Activated T-cell treated with anti-CD3 and anti-CD28 coated beads, Interleukin-2, amount 50 U/mL, for 72 hours (primary cell): ENCODE measurements at regions not wholly inside any gene's neighbourhood (a gene's known extent, or its start where the extent isn't known, plus 50 kb on each side); places are given as distances from the start of the nearest gene placed in this dataset.

Experiments used
- ATAC-seq, 2 donors: fragments of 150-1000 bp; cut with Tn5 transposase; replicated peaks in 1 of 2; 2 replicates each; pipeline ENCODE4 v1.10.0; 2021; ENCODE audit warnings: moderate library complexity in 2 of 2, mild to moderate bottlenecking in 1 of 2
- DNase-seq, 2 donors: peaks; one replicate each; pipeline ENCODE4 v3.0.0; 2021 to 2022; ENCODE audit warnings: mixed read lengths in 1 of 2
- H3K27ac Mint-ChIP-seq: one replicate; pipeline ENCODE4 v1.8.0; 2022; ENCODE audit warnings: mild to moderate bottlenecking, moderate library complexity, mixed read lengths
- H3K27me3 Mint-ChIP-seq: one replicate; pipeline ENCODE4 v1.8.0; 2022; ENCODE audit warnings: low read depth, mixed read lengths
- H3K36me3 Mint-ChIP-seq, 2 donors: one replicate each; pipeline ENCODE4 v1.8.0; 2022; ENCODE audit warnings: mixed read lengths in 2 of 2, mild to moderate bottlenecking in 1 of 2; ENCODE audit not compliant: insufficient read depth in 2 of 2
- H3K4me1 Mint-ChIP-seq: one replicate; pipeline ENCODE4 v1.8.0; 2022; ENCODE audit warnings: low read depth, mixed read lengths
- H3K4me3 Mint-ChIP-seq, 2 donors: one replicate each; pipeline ENCODE4 v1.8.0; 2022; ENCODE audit warnings: mild to moderate bottlenecking in 2 of 2, mixed read lengths in 2 of 2, moderate library complexity in 2 of 2
- H3K9me3 Mint-ChIP-seq, 2 donors: one replicate each; pipeline ENCODE4 v1.8.0; 2022; ENCODE audit warnings: mixed read lengths in 2 of 2

DNA sequence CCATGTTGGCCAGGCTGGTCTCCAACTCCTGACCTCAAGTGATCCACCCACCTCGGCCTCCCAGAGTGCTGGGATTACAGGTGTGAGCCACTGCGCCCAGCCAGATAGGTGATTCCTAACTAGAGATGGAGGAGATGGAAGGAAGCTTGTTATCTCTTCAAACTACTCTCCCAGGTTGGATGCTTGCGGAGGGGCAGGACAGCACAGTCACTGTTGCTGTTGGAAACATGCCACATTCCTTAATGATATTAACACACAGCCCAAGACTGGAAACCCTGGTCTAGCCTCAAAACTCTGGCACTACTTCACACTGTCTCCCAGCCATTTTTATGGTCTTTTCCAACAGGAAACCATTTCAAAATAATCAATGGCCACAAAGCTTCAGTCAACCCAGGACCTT is 468.8 kb upstream of the NRP1 start:
- Mint-ChIP-seq H3K27me3 (no peaks in the 10 kb centered on the region), H3K9me3 (peaks cover 2% of the 10 kb centered on the region in 2 donors), H3K36me3 (no peaks in the 10 kb centered on the region), H3K27ac (no peak overlapping the region), H3K4me3 (no peak overlapping the region), H3K4me1 (no peaks in the 10 kb centered on the region)
- DNase-seq (no peak), ATAC-seq (no peak)

DNA sequence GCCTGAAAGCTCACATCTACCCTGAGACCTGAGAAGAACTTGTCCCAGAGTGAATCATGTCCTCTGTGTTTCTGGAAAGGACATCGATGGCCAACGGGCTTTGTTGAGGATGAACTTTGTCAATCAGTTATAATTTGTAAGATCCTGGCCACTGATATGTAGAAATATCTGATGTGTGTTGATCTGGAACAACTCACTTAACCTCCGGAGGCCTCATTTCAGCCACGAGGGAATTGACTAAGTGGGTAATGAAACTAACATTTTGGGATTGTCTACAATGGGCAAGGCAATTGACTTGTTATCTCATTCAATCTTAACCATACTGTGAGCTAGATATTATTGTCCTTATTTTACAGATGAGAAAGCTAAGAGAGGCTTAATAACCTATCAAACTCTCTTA is 468.1 kb upstream of the NRP1 start:
- Mint-ChIP-seq H3K9me3 (peaks cover 2% of the 10 kb centered on the region in 2 donors), H3K4me3 (no peak overlapping the region), H3K27me3 (no peaks in the 10 kb centered on the region)

DNA sequence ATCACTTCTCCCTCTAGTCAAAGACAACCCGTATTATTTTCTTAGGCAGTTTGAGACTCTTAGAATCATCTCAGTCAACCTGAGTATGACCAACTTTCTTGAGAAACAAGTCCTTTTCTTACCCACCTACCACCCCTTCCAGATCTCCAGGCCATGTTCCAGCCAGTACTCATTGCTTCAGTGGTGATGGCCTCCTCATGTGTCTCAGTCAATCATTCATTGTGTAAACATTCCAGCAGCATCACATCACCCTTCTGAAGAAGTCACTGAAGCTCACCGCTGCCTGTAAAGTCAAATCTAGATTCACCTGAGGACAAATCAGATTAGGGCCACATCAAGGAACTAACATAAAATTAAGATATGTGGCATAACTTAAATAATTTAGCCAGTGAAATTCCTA is 467.2 kb upstream of the NRP1 start:
- H3K4me3 Mint-ChIP-seq: no peak overlapping the region
- H3K27ac Mint-ChIP-seq: no peak overlapping the region
- H3K9me3 Mint-ChIP-seq: peaks cover 2 to 3% of the 10 kb centered on the region in 2 donors
- no peaks in the 10 kb centered on the region for H3K27me3 Mint-ChIP-seq
- ATAC-seq (no peak), DNase-seq (no peak)
- H3K4me1 Mint-ChIP-seq: no peaks in the 10 kb centered on the region
- no peaks in the 10 kb centered on the region for H3K36me3 Mint-ChIP-seq

More for the DNA sequence above, 468.1 kb upstream of the NRP1 start:
- ATAC-seq (no peak), DNase-seq (no peak)
- Mint-ChIP-seq H3K27ac (no peak overlapping the region), H3K36me3 (no peaks in the 10 kb centered on the region), H3K4me1 (no peaks in the 10 kb centered on the region)

DNA sequence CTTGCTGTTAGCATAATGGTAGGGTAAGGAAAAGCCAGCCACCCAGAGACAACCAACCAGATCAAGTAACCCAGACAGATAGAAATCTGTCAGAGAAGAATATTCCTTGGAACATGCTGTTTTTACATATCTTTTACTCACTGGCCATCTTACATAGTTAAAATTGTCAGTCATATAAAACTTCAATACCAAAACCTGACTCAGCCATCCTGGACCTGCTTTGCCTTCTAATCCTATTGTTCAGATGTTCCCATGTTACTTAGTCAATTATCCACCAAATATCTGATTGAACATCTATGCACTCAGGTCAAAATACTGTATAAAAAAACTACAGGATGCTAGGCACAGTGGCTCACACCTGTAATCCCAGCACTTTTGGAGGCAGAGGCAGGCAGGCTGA is 466.5 kb upstream of the NRP1 start:
- DNase-seq (no peak), ATAC-seq (no peak)
- no peak overlapping the region for H3K4me3 Mint-ChIP-seq
- no peaks in the 10 kb centered on the region for H3K36me3 Mint-ChIP-seq
- peaks cover 2 to 3% of the 10 kb centered on the region in 2 donors for H3K9me3 Mint-ChIP-seq
- no peaks in the 10 kb centered on the region for H3K27me3 Mint-ChIP-seq
- H3K4me1 Mint-ChIP-seq: no peaks in the 10 kb centered on the region
- no peak overlapping the region for H3K27ac Mint-ChIP-seq

DNA sequence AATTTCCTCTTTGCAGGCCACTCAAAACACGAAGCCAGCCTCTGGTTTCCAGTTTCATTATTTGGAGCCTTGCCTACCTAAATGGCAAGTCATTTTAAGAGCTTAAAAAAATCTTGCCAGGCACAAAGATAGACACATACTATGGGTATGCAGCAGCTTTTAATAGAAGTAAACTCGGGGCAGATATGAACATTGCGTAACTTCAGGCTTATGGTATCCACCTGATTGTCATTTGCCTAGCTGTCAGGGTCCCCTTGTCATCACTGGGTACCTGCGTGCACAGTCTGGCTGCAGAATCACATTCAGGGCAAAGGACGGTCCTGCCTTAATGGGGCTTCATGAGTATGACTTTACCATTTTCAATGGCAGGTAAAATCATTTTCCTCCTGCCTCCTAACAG is 466.1 kb upstream of the NRP1 start:
- H3K27me3 Mint-ChIP-seq: no peaks in the 10 kb centered on the region
- no peak overlapping the region for H3K4me3 Mint-ChIP-seq
- H3K4me1 Mint-ChIP-seq: no peaks in the 10 kb centered on the region
- H3K36me3 Mint-ChIP-seq: no peaks in the 10 kb centered on the region
- H3K9me3 Mint-ChIP-seq: peaks cover 2 to 3% of the 10 kb centered on the region in 2 donors
- H3K27ac Mint-ChIP-seq: no peak overlapping the region
- no peak for DNase-seq
- no peak for ATAC-seq

DNA sequence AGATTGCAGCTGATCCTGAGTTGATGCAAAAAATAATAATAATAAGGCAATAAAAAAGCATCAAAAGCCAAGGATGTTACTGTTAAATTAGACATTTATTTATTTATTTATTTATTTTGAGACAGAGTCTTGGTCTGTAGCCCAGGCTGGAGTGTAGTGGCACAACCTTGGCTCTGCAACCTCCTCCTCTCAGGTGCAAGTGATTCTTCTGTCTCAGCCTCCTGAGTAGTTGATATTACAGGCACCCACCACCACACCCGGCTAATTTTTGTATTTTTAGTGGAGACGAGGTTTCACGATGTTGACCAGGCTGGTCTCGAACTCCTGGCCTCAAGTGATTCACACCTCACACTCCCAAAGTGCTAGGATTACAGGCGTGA is 465.5 kb upstream of the NRP1 start:
- H3K27me3 Mint-ChIP-seq: no peaks in the 10 kb centered on the region
- H3K36me3 Mint-ChIP-seq: no peaks in the 10 kb centered on the region
- peaks cover 2 to 3% of the 10 kb centered on the region in 2 donors for H3K9me3 Mint-ChIP-seq
- H3K27ac Mint-ChIP-seq: no peak overlapping the region
- no peak overlapping the region for H3K4me3 Mint-ChIP-seq
- H3K4me1 Mint-ChIP-seq: no peaks in the 10 kb centered on the region
- DNase-seq (no peak), ATAC-seq (no peak)

DNA sequence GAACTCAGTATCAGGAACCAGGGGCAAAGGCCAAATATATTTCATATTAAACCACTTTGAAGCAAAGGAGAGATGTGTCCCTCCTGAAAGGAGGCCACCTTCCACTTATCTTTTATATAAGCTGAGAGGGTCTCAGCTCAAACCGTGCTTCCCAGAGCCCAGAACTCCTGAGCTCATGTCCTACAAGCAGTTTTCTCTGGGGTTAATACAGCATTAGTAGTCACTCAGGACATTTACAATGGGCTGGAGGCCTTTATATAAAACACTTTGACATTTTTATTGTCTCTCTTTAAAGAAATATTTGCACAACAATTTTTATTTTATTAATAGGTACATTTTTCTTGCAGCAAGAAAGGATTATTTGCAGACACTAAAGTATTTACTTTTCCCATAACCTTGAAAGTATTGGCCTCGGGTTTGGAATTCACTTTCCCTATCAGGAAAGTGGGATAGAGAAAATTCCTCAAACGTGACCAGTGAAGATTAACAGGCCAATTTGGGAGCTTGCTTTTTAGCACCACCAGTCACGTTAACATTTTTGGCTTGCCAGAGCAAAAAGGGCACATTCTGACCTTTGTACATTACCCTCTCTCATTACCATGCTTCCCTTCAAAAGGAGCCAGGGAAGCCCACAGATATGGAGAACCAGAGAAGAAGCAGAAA is 464.9 kb upstream of the NRP1 start:
- H3K36me3 Mint-ChIP-seq: no peaks in the 10 kb centered on the region
- no peaks in the 10 kb centered on the region for H3K4me1 Mint-ChIP-seq
- ATAC-seq: no peak

DNA sequence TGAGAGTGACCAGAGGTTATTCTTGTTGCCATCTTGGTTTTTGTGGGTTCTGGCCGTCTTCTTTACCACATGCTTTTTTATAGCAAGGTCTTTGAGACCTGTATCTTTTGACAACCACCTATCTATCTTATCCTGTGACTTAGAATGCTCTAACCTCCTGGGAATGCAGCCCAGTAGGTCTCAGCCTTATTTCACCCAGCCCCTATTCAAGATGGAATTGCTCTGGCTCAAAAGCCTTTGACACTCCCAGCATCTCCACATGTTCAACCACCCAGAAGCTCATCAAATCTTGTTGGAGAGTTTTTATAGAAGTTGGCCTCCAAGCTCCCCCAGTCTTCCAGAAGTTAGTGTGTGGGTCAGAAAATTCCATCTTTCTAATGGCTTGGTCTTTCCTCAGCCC is 464.3 kb upstream of the NRP1 start:
- no peak overlapping the region for H3K4me3 Mint-ChIP-seq
- H3K27me3 Mint-ChIP-seq: no peaks in the 10 kb centered on the region
- H3K9me3 Mint-ChIP-seq: peaks cover 1 to 2% of the 10 kb centered on the region in 2 donors
- no peak overlapping the region for H3K27ac Mint-ChIP-seq
- H3K36me3 Mint-ChIP-seq: no peaks in the 10 kb centered on the region
- H3K4me1 Mint-ChIP-seq: no peaks in the 10 kb centered on the region
- DNase-seq (no peak), ATAC-seq (no peak)

More for the DNA sequence above, 464.9 kb upstream of the NRP1 start:
- DNase-seq: no peak
- no peak overlapping the region for H3K4me3 Mint-ChIP-seq
- peaks cover 2 to 3% of the 10 kb centered on the region in 2 donors for H3K9me3 Mint-ChIP-seq
- no peaks in the 10 kb centered on the region for H3K27me3 Mint-ChIP-seq
- no peak overlapping the region for H3K27ac Mint-ChIP-seq

DNA sequence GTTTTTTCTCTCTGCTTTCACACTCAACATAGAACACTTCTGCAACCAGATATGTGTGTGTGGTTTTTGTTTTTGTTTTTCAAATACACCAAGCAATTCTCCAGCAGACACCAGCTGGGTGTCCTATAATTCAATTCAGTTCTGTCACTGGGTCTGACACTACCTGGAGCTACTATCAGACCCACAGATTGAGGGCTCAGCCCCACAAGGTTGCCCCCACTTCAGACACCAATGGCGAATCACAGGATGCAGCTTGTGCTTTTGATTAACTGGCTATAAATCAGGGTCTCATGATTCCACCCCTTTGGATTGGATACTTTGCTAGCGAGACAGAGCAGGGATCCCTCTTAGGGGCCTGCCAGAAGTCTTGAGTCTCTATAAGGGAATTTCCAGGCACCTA is 462.2 kb upstream of the NRP1 start:
- Mint-ChIP-seq H3K27ac (no peak overlapping the region), H3K27me3 (no peaks in the 10 kb centered on the region), H3K4me3 (no peak overlapping the region), H3K9me3 (peaks cover 0 to 1% of the 10 kb centered on the region in 2 donors), H3K4me1 (no peaks in the 10 kb centered on the region), H3K36me3 (no peaks in the 10 kb centered on the region)
- ATAC-seq: no peak
- no peak for DNase-seq

DNA sequence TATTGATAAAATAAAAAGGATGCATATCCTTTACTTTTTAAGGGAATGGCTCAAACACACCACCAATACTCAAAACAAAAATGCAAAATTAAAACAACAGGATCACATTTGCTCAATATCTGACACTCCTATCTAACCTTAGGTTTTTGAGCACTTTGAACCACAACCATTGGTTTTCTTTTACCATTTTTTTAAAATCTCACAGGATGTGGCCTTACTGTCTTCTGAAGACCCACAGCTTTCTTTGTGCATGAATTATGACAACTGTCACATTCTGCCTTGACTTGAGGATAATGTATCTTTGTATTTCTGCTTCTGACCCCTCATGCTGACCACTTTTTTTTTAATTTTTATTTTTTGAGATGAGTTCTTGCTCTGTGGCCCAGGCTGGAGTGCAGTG is 461.1 kb upstream of the NRP1 start:
- no peak for DNase-seq
- peaks cover 0 to 1% of the 10 kb centered on the region in 2 donors for H3K9me3 Mint-ChIP-seq
- H3K27me3 Mint-ChIP-seq: no peaks in the 10 kb centered on the region
- H3K27ac Mint-ChIP-seq: no peak overlapping the region
- no peaks in the 10 kb centered on the region for H3K36me3 Mint-ChIP-seq
- no peak for ATAC-seq
- H3K4me3 Mint-ChIP-seq: no peak overlapping the region
- H3K4me1 Mint-ChIP-seq: no peaks in the 10 kb centered on the region

DNA sequence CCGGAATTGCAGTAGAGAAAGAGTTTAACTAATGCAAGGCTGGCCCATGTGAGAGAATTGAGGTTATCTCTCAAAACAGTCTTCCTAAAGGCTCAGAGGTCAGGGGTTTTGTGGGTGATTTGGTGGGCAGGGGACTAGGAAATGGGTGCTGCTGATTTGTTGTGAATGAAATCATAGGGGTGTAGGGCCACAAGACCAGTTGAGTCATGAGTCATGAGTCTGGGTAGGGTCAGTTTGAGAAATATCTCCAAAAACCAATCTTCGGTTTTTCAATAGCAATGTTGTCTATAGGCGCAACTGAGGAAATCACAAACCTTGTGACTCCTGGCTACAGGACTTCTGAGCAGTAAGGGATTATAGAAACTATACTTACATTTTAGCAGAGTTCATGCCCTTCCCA is 460.0 kb upstream of the NRP1 start:
- Mint-ChIP-seq H3K27ac (no peak overlapping the region), H3K36me3 (no peaks in the 10 kb centered on the region), H3K4me1 (no peaks in the 10 kb centered on the region)

DNA sequence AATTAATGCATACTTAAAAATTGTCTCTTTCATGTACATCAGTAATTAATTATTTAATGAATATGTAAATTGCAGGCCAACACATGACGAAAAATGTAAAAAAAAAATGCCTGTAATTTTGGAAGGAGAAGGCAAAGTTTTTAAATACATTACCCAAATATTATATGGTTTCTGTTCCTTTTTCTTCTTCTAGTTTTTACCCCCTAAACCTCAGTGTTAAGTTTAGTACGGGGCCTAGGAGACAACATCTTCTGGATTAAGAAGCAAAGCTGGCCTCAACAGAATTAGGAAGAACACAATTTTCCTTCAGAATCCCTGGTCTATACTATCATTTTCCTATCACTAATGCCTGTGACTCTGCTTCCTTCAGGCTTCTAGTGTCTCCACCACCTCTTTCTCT is 459.3 kb upstream of the NRP1 start:
- Mint-ChIP-seq H3K27me3 (no peaks in the 10 kb centered on the region), H3K27ac (no peak overlapping the region), H3K36me3 (no peaks in the 10 kb centered on the region), H3K4me1 (no peaks in the 10 kb centered on the region), H3K9me3 (peaks cover 0 to 1% of the 10 kb centered on the region in 2 donors), H3K4me3 (no peak overlapping the region)
- DNase-seq (no peak), ATAC-seq (no peak)

More for the DNA sequence above, 460.0 kb upstream of the NRP1 start:
- Mint-ChIP-seq H3K9me3 (peaks cover 0 to 1% of the 10 kb centered on the region in 2 donors), H3K4me3 (no peak overlapping the region), H3K27me3 (no peaks in the 10 kb centered on the region)
- ATAC-seq (no peak), DNase-seq (no peak)

DNA sequence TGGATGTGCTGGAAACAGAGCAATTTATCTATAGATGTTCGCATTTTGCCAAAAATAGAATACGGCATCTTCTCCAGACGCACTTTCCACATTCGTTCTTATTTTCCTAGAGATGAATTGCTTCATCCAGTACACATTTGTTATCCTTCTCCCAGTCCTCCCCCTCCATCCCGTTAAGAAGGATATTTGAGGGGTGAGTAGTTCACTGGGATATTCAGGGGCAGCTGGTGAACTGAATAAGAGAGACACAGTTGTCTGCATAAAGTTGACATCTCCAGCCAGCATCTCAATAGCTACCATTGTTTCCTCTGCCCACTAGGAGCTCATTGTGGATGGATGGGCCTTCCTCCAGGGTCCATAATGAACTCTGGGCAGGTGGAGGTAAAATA is 456.8 kb upstream of the NRP1 start:
- Mint-ChIP-seq H3K4me3 (no peak overlapping the region), H3K36me3 (no peaks in the 10 kb centered on the region), H3K4me1 (no peaks in the 10 kb centered on the region), H3K9me3 (no peaks in the 10 kb centered on the region), H3K27me3 (no peaks in the 10 kb centered on the region), H3K27ac (no peak overlapping the region)
- DNase-seq (no peak), ATAC-seq (no peak)

DNA sequence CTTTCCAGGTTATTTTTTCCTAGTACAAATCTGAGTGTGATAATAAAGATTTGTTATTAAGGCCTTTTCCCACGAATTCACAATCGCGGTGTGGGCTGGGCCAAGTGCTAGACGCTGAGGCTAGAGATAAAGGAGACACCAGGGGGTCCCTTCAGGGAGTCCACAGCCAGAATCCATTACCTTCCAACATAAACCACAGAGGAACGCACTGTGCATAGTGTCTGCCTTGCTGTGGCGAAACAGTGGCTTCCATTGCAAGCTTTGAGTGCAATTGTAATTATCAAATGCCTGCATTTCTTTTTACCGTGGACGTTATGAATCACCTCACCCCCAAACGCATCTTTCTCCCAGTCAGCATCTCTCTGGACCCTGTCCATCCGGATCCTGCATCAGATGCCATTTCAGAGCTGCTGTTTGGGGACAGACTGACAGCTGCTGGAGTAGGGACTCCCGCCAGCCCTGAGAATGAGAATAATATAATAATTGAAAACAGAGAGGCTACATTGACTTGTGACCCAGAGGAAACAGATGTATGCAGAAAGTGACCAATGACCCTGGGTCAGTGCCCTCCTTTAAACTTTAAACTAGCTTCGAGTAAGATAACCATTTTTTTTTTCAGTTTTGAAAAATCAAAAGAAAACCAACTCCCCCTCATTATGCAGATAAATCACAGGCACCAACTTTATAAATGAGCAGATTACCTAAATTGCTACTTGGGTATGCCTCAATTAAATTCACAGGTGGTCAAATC is 456.2 kb upstream of the NRP1 start:
- H3K4me1 Mint-ChIP-seq: no peaks in the 10 kb centered on the region

More for the DNA sequence above, 456.2 kb upstream of the NRP1 start:
- no peaks in the 10 kb centered on the region for H3K36me3 Mint-ChIP-seq
- H3K27me3 Mint-ChIP-seq: no peaks in the 10 kb centered on the region
- no peak for ATAC-seq
- no peak for DNase-seq
- no peak overlapping the region for H3K27ac Mint-ChIP-seq
- no peak overlapping the region for H3K4me3 Mint-ChIP-seq
- no peaks in the 10 kb centered on the region for H3K9me3 Mint-ChIP-seq
